SK-N-MC (cell line): ENCODE measurements at regions not wholly inside any gene's neighbourhood (a gene's known extent, or its start where the extent isn't known, plus 50 kb on each side); places are given as distances from the start of the nearest gene placed in this dataset.

Source experiments
- EZH2 ChIP-seq: fragments of 200-600 bp; sonication (generic); IDR thresholded peaks from one replicate; pipeline ENCODE4 v1.6.1; 2017; ENCODE audit warnings: antibody characterized with exemption
- FOXP2 ChIP-seq: optimal IDR thresholded peaks from 2 replicates; pipeline ENCODE3; 2011; ENCODE audit warnings: mild to moderate bottlenecking, moderate library complexity; ENCODE audit not compliant: insufficient read depth; ENCODE audit errors: extremely low read length, control extremely low read depth
- POLR2AphosphoS5 ChIP-seq: IDR thresholded peaks from 2 replicates; pipeline ENCODE4 v1.6.1; 2012; ENCODE audit warnings: mild to moderate bottlenecking, low read depth, low read length, borderline replicate concordance

DNA sequence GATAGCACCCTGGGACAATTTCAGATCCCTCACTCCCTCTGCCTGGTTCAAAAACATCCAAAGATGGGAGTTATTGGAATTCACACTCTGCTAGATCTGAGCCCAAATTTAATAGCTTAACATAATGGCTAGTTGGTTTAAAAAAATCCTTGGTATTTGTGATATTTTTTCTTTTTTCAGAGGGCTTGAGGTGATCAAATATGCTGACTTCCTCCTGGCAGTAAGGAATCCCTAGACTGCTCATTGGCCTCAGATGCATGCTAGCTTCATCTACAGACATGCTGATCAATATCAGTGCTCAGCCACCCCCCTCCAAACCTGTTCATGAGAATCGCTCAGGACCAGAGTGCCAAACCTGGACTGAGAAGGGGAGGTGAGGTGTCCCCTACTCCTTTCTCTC, 74.7 kb upstream of the PLPP4 start:
- TF ChIP-seq POLR2AphosphoS5 (no peak), EZH2 (no peak), FOXP2 (no peak)
